NT2/D1 (cell line): ENCODE measurements at regions not wholly inside any gene's neighbourhood (a gene's known extent, or its start where the extent isn't known, plus 50 kb on each side); places are given as distances from the start of the nearest gene placed in this dataset.

Source experiments
- SUZ12 ChIP-seq: IDR thresholded peaks from 2 replicates; pipeline ENCODE4 v1.6.1; 2011; ENCODE audit not compliant: insufficient read length, insufficient read depth; ENCODE audit errors: extremely low read depth
- YY1 ChIP-seq: IDR thresholded peaks from 2 replicates; pipeline ENCODE4 v1.6.1; 2011; ENCODE audit not compliant: insufficient read length, insufficient read depth

GRCh38 chr13:54091884-54092283 lies 1063.3 kb downstream of the OLFM4 start:
- TF ChIP-seq YY1 (no peak), SUZ12 (no peak)
